ENCODE measurements at regions not wholly inside any gene's neighbourhood (a gene's known extent, or its start where the extent isn't known, plus 50 kb on each side); places are given as distances from the start of the nearest gene placed in this dataset.

GRCh38 chr4:26192899-26193869 is 127.6 kb upstream of the RBPJ start (continued):
- TF ChIP-seq ZBTB40 (IDR thresholded peaks at IDR 0.05; ENCODE audit: borderline replicate concordance): no peak

GRCh38 chr4:26194764-26195163 is 126.0 kb upstream of the RBPJ start:
- SMC1A ChIA-PET (ENCODE audit: uncharacterized antibody, unreplicated experiment): interaction anchor here (0.8 to 3.4 kb wide), 6 partner anchors 11 to 130 kb away, joined by 3 to 13 read pairs (median 4); no protein-coding TSS in a partner anchor
- in situ Hi-C loops (cut with MboI): no loop called here
- H3K79me2 ChIP-seq (ENCODE audit: control insufficient read depth, insufficient read depth, low read length): no peaks in the 10 kb centered on the region
- no peaks in the 10 kb centered on the region for H3K36me3 ChIP-seq (ENCODE audit: control insufficient read depth in 2 of 2, insufficient read depth in 2 of 2, low read length in 1 of 2)
- BruUV-seq (replicated peaks): no TSS peak
- DNase-seq (ENCODE audit: low read depth, low spot score) (no peak), FAIRE-seq (no peak), ATAC-seq (peak; percentile 57)
- CTCF ChIA-PET: interaction anchor here (0.7 to 3.0 kb wide), 8 partner anchors 23 to 1724 kb away, joined by 3 to 12 read pairs (median 5); no protein-coding TSS in a partner anchor
- H2AFZ ChIP-seq (ENCODE audit: control insufficient read depth, low read depth, low read length): no peak overlapping the region
- H3K9me3 ChIP-seq (replicated peaks; ENCODE audit: control insufficient read depth, insufficient read depth, low read length): no peaks in the 10 kb centered on the region
- POLR2A ChIA-PET: interaction anchor here (0.7 to 1.4 kb wide), 5 partner anchors 16 to 136 kb away, joined by 3 to 9 read pairs (median 4); no protein-coding TSS in a partner anchor
- H3K4me2 ChIP-seq (ENCODE audit: control insufficient read depth, insufficient read depth): no peak overlapping the region
- H3K4me1 ChIP-seq (ENCODE audit: control insufficient read depth, insufficient read depth, low read length): peaks cover 35% of the 10 kb centered on the region
- no peak overlapping the region for H3K27ac ChIP-seq (ENCODE audit: control insufficient read depth, insufficient read depth)
- RAD21 ChIA-PET (ENCODE audit: unreplicated experiment): interaction anchor here (0.5 to 2.6 kb wide), 11 partner anchors 13 to 146 kb away, joined by 3 to 16 read pairs (median 3); no protein-coding TSS in a partner anchor
- H3K4me3 ChIP-seq: no peak overlapping the region
- no peaks in the 10 kb centered on the region for H3K27me3 ChIP-seq (replicated peaks in 1 of 2; ENCODE audit: control insufficient read depth in 2 of 2, insufficient read depth in 2 of 2, low read length in 1 of 2)
- WGBS (ENCODE audit: insufficient coverage, insufficient replicate concordance, low lambda C conversion rate, missing lambda C conversion rate): 21% methylated on average over 3 of the region's 3 CpGs
- intact Hi-C loops (cut with micrococcal nuclease; ENCODE audit: unreplicated experiment): loop anchor here (5.0 kb wide), 2 partner anchors 112 to 213 kb away; no protein-coding TSS in a partner anchor
- no peak overlapping the region for H3K9ac ChIP-seq (ENCODE audit: control insufficient read depth, insufficient read depth, low read length)
- no peaks in the 10 kb centered on the region for H4K20me1 ChIP-seq (ENCODE audit: control insufficient read depth, insufficient read depth)
- no peak for TF ChIP-seq WRNIP1 (IDR thresholded peaks at IDR 0.05; ENCODE audit: borderline replicate concordance, low read depth, low read length)
- peak; percentile 78 for TF ChIP-seq MEF2B (IDR thresholded peaks at IDR 0.05; ENCODE audit: partially characterized antibody, poor library complexity, severe bottlenecking)
- 0 out of 2 replicates have a peak, but pooled peaks have one; percentile 48 for TF ChIP-seq MEF2A (IDR thresholded peaks at IDR 0.05; ENCODE audit: insufficient read depth, low read depth, low read length)
- TF ChIP-seq KAT2A (conservative IDR thresholded peaks at IDR 0.05; ENCODE audit: control insufficient read depth, low read depth, low read length): no peak
- no peak for TF ChIP-seq TARDBP (IDR thresholded peaks at IDR 0.05; ENCODE audit: borderline replicate concordance)
- no peak for TF ChIP-seq MYC (IDR thresholded peaks at IDR 0.05; ENCODE audit: insufficient read depth, insufficient read length, insufficient replicate concordance, low read length, severe bottlenecking)
- no peak for TF ChIP-seq ZNF622 (IDR thresholded peaks at IDR 0.05)
- peak; percentile 74 for TF ChIP-seq RUNX3 (IDR thresholded peaks at IDR 0.05; ENCODE audit: low read length)
- 0 out of 2 replicates have a peak, but pooled peaks have one; percentile 32 for TF ChIP-seq ATF2 (IDR thresholded peaks at IDR 0.05; ENCODE audit: low read length)
- TF ChIP-seq EED (IDR thresholded peaks at IDR 0.05; ENCODE audit: low read depth): peak; percentile 72; the same call in 1 of the 2 replicates
- TF ChIP-seq JUNB (IDR thresholded peaks at IDR 0.05): peak; percentile 88
- TF ChIP-seq NBN (IDR thresholded peaks at IDR 0.05): no peak
- no peak for TF ChIP-seq MYB (IDR thresholded peaks at IDR 0.05; ENCODE audit: borderline replicate concordance, low read depth, low read length)
- TF ChIP-seq KDM1A (IDR thresholded peaks at IDR 0.05; ENCODE audit: borderline replicate concordance): no peak
- peak; percentile 23 to 29; a peak in 2 of 4 replicates for TF ChIP-seq IKZF2 (IDR thresholded peaks at IDR 0.05)
- no peak for TF ChIP-seq YY1 (IDR thresholded peaks at IDR 0.05; ENCODE audit: low read depth, low read length)
